H1 (cell line): ENCODE measurements at regions not wholly inside any gene's neighbourhood (a gene's known extent, or its start where the extent isn't known, plus 50 kb on each side); places are given as distances from the start of the nearest gene placed in this dataset.

Experiments
- CTCF ChIA-PET: fragments of 300-600 bp; sonication (Branson Sonifier 250); formaldehyde crosslinking; loops from one replicate; lab custom pipeline; 2021; ENCODE audit not compliant: partially characterized antibody; lab: Charles Lee
- POLR2A ChIA-PET: fragments of 300-600 bp; sonication (Branson Sonifier 250); formaldehyde crosslinking; loops from one replicate; lab custom pipeline; 2021; ENCODE audit warnings: inconsistent platforms; ENCODE audit not compliant: partially characterized antibody; lab: Charles Lee
- DNase-seq, 2 experiments: peaks; one replicate each; pipeline versions ENCODE4 v3.0.0 to v3.0.0-alpha.2; 2010 to 2022; ENCODE audit warnings: low spot score in 2 of 2, low read depth in 1 of 2, mixed read lengths in 1 of 2
- FAIRE-seq: peaks from 2 replicates; lab custom pipeline; 2011; peaks lifted over from hg19 to GRCh38; lab: Jason Lieb, UNC
- H2AFZ ChIP-seq: 2 replicates; pipeline ENCODE4 v1.8.1; 2012; ENCODE audit warnings: low read length, inconsistent platforms
- H2AK5ac ChIP-seq: 2 replicates; pipeline ENCODE4 v1.6.1; 2013; ENCODE audit warnings: low read depth, low read length
- H2BK120ac ChIP-seq: replicated peaks from 2 replicates; pipeline ENCODE3; 2013; ENCODE audit warnings: low read depth, low read length, inconsistent platforms
- H2BK12ac ChIP-seq: 2 replicates; pipeline ENCODE4 v1.6.1; 2013; ENCODE audit warnings: low read depth, low read length
- H2BK15ac ChIP-seq: 2 replicates; pipeline ENCODE4 v1.6.1; 2013; ENCODE audit warnings: low read length
- H2BK20ac ChIP-seq: 2 replicates; pipeline ENCODE4 v1.6.1; 2013; ENCODE audit warnings: low read length
- H2BK5ac ChIP-seq: 2 replicates; pipeline ENCODE4 v1.6.1; 2013; ENCODE audit warnings: low read depth, low read length
- H3K14ac ChIP-seq: 2 replicates; pipeline ENCODE4 v1.6.1; 2013; ENCODE audit warnings: inconsistent platforms; ENCODE audit not compliant: insufficient read length
- H3K18ac ChIP-seq: 2 replicates; pipeline ENCODE4 v1.6.1; 2013; ENCODE audit warnings: low read length; ENCODE audit errors: extremely low read depth
- H3K23ac ChIP-seq: 2 replicates; pipeline ENCODE4 v1.6.1; 2013; ENCODE audit warnings: inconsistent platforms; ENCODE audit not compliant: insufficient read length
- H3K23me2 ChIP-seq: 2 replicates; pipeline ENCODE4 v1.6.1; 2013; ENCODE audit warnings: low read depth, low read length
- H3K27ac ChIP-seq: 2 replicates; pipeline ENCODE4 v1.6.1; 2011; ENCODE audit warnings: low read depth, low read length, inconsistent platforms
- H3K27me3 ChIP-seq, 4 experiments: replicated peaks in 1 of 4; 1 replicate in 1 of 4; 2 replicates in 3 of 4; pipeline versions ENCODE4 v1.6.1 to v1.8.1; 2011 to 2013; ENCODE audit warnings: low read length in 3 of 4, mild to moderate bottlenecking in 3 of 4, inconsistent platforms in 2 of 4, mixed read lengths in 2 of 4, moderate library complexity in 1 of 4; ENCODE audit not compliant: control insufficient read depth in 3 of 4, insufficient read depth in 3 of 4; ENCODE audit errors: extremely low read depth in 1 of 4
- H3K36me3 ChIP-seq, 4 experiments: 2 replicates each; pipeline versions ENCODE4 v1.6.1 to v1.8.1; 2011 to 2013; ENCODE audit warnings: mild to moderate bottlenecking in 4 of 4, low read length in 3 of 4, moderate library complexity in 2 of 4, control low read depth in 1 of 4, inconsistent platforms in 1 of 4; ENCODE audit not compliant: insufficient read depth in 4 of 4, control insufficient read depth in 2 of 4
- H3K4ac ChIP-seq: replicated peaks from 2 replicates; pipeline ENCODE3; 2013; ENCODE audit warnings: low read length, low read depth, mixed read lengths, inconsistent platforms; ENCODE audit not compliant: insufficient read length
- H3K4me1 ChIP-seq, 4 experiments: replicated peaks in 1 of 4; 1 replicate in 1 of 4; 2 replicates in 3 of 4; pipeline versions ENCODE4 v1.6.1 to v1.8.1; 2011 to 2013; ENCODE audit warnings: low read length in 3 of 4, inconsistent platforms in 2 of 4, mixed read lengths in 1 of 4; ENCODE audit not compliant: insufficient read depth in 4 of 4, control insufficient read depth in 3 of 4
- H3K4me2 ChIP-seq, 2 experiments: 2 replicates each; pipeline versions ENCODE4 v1.6.1 to v1.8.1; 2011 to 2013; ENCODE audit warnings: low read depth in 2 of 2, low read length in 2 of 2, control low read depth in 1 of 2, inconsistent platforms in 1 of 2, mild to moderate bottlenecking in 1 of 2; ENCODE audit not compliant: insufficient read depth in 1 of 2
- H3K4me3 ChIP-seq, 4 experiments: fragments of 200-600, 300-600 bp in 1 of 4; sonication (generic), shearing (Covaris generic), sonication (Bioruptor Twin) in 1 of 4; 2 replicates each; pipeline versions ENCODE4 v1.5.1 to v1.8.1; 2011 to 2016; ENCODE audit warnings: low read length in 4 of 4, low read depth in 3 of 4, control low read depth in 2 of 4, inconsistent platforms in 2 of 4, mild to moderate bottlenecking in 2 of 4, mixed read lengths in 1 of 4, moderate library complexity in 1 of 4; ENCODE audit not compliant: insufficient read depth in 2 of 4; ENCODE audit errors: extremely low read depth in 1 of 4
- H3K56ac ChIP-seq: replicated peaks from 2 replicates; pipeline ENCODE3; 2013; ENCODE audit warnings: low read depth, mild to moderate bottlenecking, mixed read lengths, low read length, inconsistent platforms; ENCODE audit not compliant: insufficient read length
- H3K79me1 ChIP-seq: 2 replicates; pipeline ENCODE4 v1.6.1; 2013; ENCODE audit warnings: low read depth, low read length, control low read depth
- H3K79me2 ChIP-seq, 2 experiments: 2 replicates each; pipeline versions ENCODE4 v1.6.1 to v1.8.1; 2012 to 2013; ENCODE audit warnings: low read length in 2 of 2, mild to moderate bottlenecking in 2 of 2, inconsistent platforms in 1 of 2; ENCODE audit not compliant: insufficient read depth in 2 of 2, control insufficient read depth in 1 of 2
- H3K9ac ChIP-seq, 4 experiments: replicated peaks in 1 of 4; 1 replicate in 1 of 4; 2 replicates in 3 of 4; pipeline versions ENCODE4 v1.6.1 to v1.8.1; 2011 to 2013; ENCODE audit warnings: low read depth in 3 of 4, low read length in 3 of 4, control low read depth in 2 of 4, mild to moderate bottlenecking in 2 of 4, moderate library complexity in 2 of 4, inconsistent platforms in 1 of 4; ENCODE audit errors: extremely low read depth in 1 of 4
- H3K9me3 ChIP-seq, 2 experiments: 2 replicates each; pipeline versions ENCODE4 v1.6.1 to v1.8.1; 2012 to 2013; ENCODE audit warnings: mild to moderate bottlenecking in 2 of 2, moderate library complexity in 2 of 2, control low read depth in 1 of 2, inconsistent platforms in 1 of 2, low read depth in 1 of 2, low read length in 1 of 2, mixed read lengths in 1 of 2; ENCODE audit not compliant: insufficient read depth in 2 of 2
- H4K20me1 ChIP-seq, 2 experiments: replicated peaks in 1 of 2; 2 replicates each; pipeline versions ENCODE3 to v1.8.1; 2011 to 2013; ENCODE audit warnings: inconsistent platforms in 2 of 2, low read length in 2 of 2, mild to moderate bottlenecking in 1 of 2; ENCODE audit not compliant: insufficient read depth in 2 of 2, control insufficient read depth in 1 of 2
- H4K5ac ChIP-seq: 2 replicates; pipeline ENCODE4 v1.6.1; 2013; ENCODE audit warnings: low read length, low read depth, mixed read lengths, inconsistent platforms; ENCODE audit not compliant: insufficient read length
- H4K8ac ChIP-seq: 2 replicates; pipeline ENCODE4 v1.8.0; 2013; ENCODE audit warnings: mild to moderate bottlenecking, moderate library complexity, low read length, inconsistent platforms; ENCODE audit not compliant: insufficient read depth; ENCODE audit errors: extremely low read depth
- H4K91ac ChIP-seq: replicated peaks from 2 replicates; pipeline ENCODE3; 2013; ENCODE audit warnings: low read length, mixed read lengths, inconsistent platforms; ENCODE audit not compliant: insufficient read length
- CBX8 ChIP-seq: fragments of 300-800, 300-1000 bp; sonication (generic); IDR thresholded peaks from 2 replicates; pipeline ENCODE4 v1.7.1; 2016; ENCODE audit warnings: low read depth, low read length, borderline replicate concordance
- MAFK ChIP-seq: IDR thresholded peaks from 2 replicates; pipeline ENCODE4 v1.6.1; 2012; ENCODE audit warnings: low read depth, mild to moderate bottlenecking, improper control_type of control experiment, low read length
- SP1 ChIP-seq: IDR thresholded peaks from 2 replicates; pipeline ENCODE4 v1.6.1; 2011; ENCODE audit warnings: low read depth, low read length
- TAF7 ChIP-seq: optimal IDR thresholded peaks from 2 replicates; pipeline ENCODE3; 2011; ENCODE audit warnings: low read depth, mild to moderate bottlenecking, inconsistent platforms, low read length, moderate library complexity, borderline replicate concordance
- WGBS, 2 experiments: shearing (Covaris generic) in 1 of 2; methylation state at CpG; one replicate each; pipeline versions ENCODE4 v1.1.6 to v1.1.7; 2013 to 2015; ENCODE audit warnings: low lambda C conversion rate in 2 of 2, mixed read lengths in 2 of 2, inconsistent platforms in 1 of 2, low coverage in 1 of 2, missing lambda C conversion rate in 1 of 2; ENCODE audit not compliant: insufficient replicate concordance in 2 of 2, insufficient coverage in 1 of 2, insufficient read length in 1 of 2; ENCODE audit errors: extremely low coverage in 1 of 2, missing lambda C conversion rate in 1 of 2; 5-methylcytosine and 5-hydroxymethylcytosine counted together

DNA sequence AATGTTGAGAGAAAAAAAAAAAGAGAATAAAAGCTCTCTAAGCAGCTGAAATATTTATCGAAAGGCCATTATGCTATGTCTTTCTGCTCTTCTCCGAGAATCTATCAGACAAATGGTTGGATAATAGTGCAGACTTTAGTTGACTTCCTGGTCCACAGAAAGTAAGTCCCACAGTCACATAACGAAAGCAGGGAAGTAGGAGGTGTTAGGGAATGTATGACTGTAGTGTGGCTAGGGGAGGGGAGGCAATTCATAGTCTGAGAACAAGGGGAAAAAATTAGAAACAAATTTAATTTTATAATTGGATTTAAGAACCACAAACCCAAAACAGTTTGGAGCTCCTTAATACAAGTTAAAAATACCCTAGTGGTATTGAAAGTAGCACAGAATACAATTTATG, 79.7 kb upstream of the VEGFC start:
- no peak overlapping the region for H2AFZ ChIP-seq

More for the DNA sequence above, 79.7 kb upstream of the VEGFC start:
- H3K14ac ChIP-seq = no peak overlapping the region
- no peaks in the 10 kb centered on the region for H3K9me3 ChIP-seq
- POLR2A ChIA-PET = no interaction called here
- H2BK15ac ChIP-seq = no peak overlapping the region
- H3K4me2 ChIP-seq = no peak overlapping the region
- H3K18ac ChIP-seq = no peak overlapping the region
- no peaks in the 10 kb centered on the region for H3K4me1 ChIP-seq
- no peak overlapping the region for H4K91ac ChIP-seq
- H3K9ac ChIP-seq = no peak overlapping the region
- no peaks in the 10 kb centered on the region for H3K36me3 ChIP-seq
- H2BK5ac ChIP-seq = no peak overlapping the region
- H4K8ac ChIP-seq = no peak overlapping the region
- no peaks in the 10 kb centered on the region for H4K20me1 ChIP-seq
- no peaks in the 10 kb centered on the region; the same call in 1 of the 2 replicates for H3K23me2 ChIP-seq
- H2AK5ac ChIP-seq = no peak overlapping the region
- no peak overlapping the region for H3K56ac ChIP-seq
- no peak overlapping the region for H4K5ac ChIP-seq
- H3K27me3 ChIP-seq = no peaks in the 10 kb centered on the region
- no peaks in the 10 kb centered on the region for H3K79me2 ChIP-seq
- no peak overlapping the region for H3K27ac ChIP-seq
- no peak overlapping the region for H3K4ac ChIP-seq
- FAIRE-seq (no peak), DNase-seq (no peak)
- 85% methylated on average over 3 of the region's 3 CpGs; no CpG with 5 or more reads in 1 of the 2 experiments for WGBS, 2 experiments
- H2BK12ac ChIP-seq = no peak overlapping the region
- TF ChIP-seq CBX8 (no peak), SP1 (no peak), MAFK (no peak), TAF7 (no peak)
- no peak overlapping the region for H2BK20ac ChIP-seq
- CTCF ChIA-PET = no interaction called here
- H3K79me1 ChIP-seq = no peaks in the 10 kb centered on the region
- H2BK120ac ChIP-seq = no peak overlapping the region
- no peak overlapping the region for H3K4me3 ChIP-seq
- no peak overlapping the region for H3K23ac ChIP-seq
